ENCODE measurements at regions not wholly inside any gene's neighbourhood (a gene's known extent, or its start where the extent isn't known, plus 50 kb on each side); places are given as distances from the start of the nearest gene placed in this dataset.

GRCh38 chr17:72271603-72272002 is 150.8 kb downstream of the SOX9 start:
- WGBS (ENCODE audit: insufficient coverage, low lambda C conversion rate): 100% methylated on average over 1 of the region's 1 CpG
- Histone ChIP-seq H3K27ac (ENCODE audit: low read length) (no peak overlapping the region), H3K9me3 (ENCODE audit: control insufficient read depth, low read depth, low read length) (no peaks in the 10 kb centered on the region), H3K27me3 (ENCODE audit: control insufficient read depth, insufficient read depth, low read length) (no peaks in the 10 kb centered on the region), H3K4me3 (ENCODE audit: low read length) (no peak overlapping the region), H3K36me3 (ENCODE audit: control insufficient read depth, insufficient read depth, low read length) (no peaks in the 10 kb centered on the region), H3K4me1 (ENCODE audit: control insufficient read depth, insufficient read depth, low read length) (peaks cover 4% of the 10 kb centered on the region)
- DNase-seq: no peak

- 17% methylated on average over 1 of the region's 10 CpGs for whole genome bisulfite sequencing (ENCODE audit: insufficient coverage, low lambda C conversion rate)
- Histone ChIP-seq H3K36me3 (ENCODE audit: control insufficient read depth, insufficient read depth, low read length) (no peaks in the 10 kb centered on the region), H3K27me3 (ENCODE audit: control insufficient read depth, insufficient read depth, low read length) (no peaks in the 10 kb centered on the region), H3K27ac (ENCODE audit: low read length) (no peak overlapping the region), H3K4me3 (ENCODE audit: low read length) (no peak overlapping the region), H3K4me1 (ENCODE audit: control insufficient read depth, insufficient read depth, low read length) (peaks cover 4% of the 10 kb centered on the region), H3K9me3 (ENCODE audit: control insufficient read depth, low read depth, low read length) (no peaks in the 10 kb centered on the region)
- peak in 1 of 2 donors; percentile 11 for DNase-seq
Observed at GRCh38 chr17:72273289-72274056, 152.7 kb downstream of the SOX9 start.

GRCh38 chr17:72274614-72275013 is 153.8 kb downstream of the SOX9 start:
- Histone ChIP-seq H3K36me3 (ENCODE audit: control insufficient read depth, insufficient read depth, low read length) (no peaks in the 10 kb centered on the region), H3K27me3 (ENCODE audit: control insufficient read depth, insufficient read depth, low read length) (no peaks in the 10 kb centered on the region), H3K4me3 (ENCODE audit: low read length) (no peak overlapping the region), H3K4me1 (ENCODE audit: control insufficient read depth, insufficient read depth, low read length) (peaks cover 4% of the 10 kb centered on the region), H3K9me3 (ENCODE audit: control insufficient read depth, low read depth, low read length) (no peaks in the 10 kb centered on the region), H3K27ac (ENCODE audit: low read length) (no peak overlapping the region)
- no peak for DNase-seq
- WGBS (ENCODE audit: insufficient coverage, low lambda C conversion rate): no CpG with 5 or more reads among the region's 2 CpGs

DNA sequence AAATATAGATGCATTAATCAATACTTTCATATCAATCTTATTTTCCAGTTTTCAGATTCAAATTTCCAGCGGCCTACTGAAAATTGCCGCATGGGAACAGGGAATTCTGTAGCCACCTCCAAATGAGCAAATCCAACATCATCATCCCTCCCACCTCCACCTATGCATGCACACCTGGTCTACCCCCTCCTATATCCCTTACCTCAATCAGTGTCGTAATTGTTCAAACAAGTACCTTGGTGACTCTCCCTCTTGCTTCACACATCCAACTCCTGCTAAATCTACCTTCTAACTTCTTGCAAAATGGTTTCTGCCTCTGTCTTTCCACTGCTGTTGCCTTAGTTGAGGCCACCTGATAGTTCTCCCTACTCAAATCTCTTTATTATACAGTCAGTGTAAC is 160.1 kb downstream of the SOX9 start:
- no peaks in the 10 kb centered on the region for H3K27me3 ChIP-seq (ENCODE audit: control insufficient read depth, insufficient read depth, low read length)
- no peak for DNase-seq

DNA sequence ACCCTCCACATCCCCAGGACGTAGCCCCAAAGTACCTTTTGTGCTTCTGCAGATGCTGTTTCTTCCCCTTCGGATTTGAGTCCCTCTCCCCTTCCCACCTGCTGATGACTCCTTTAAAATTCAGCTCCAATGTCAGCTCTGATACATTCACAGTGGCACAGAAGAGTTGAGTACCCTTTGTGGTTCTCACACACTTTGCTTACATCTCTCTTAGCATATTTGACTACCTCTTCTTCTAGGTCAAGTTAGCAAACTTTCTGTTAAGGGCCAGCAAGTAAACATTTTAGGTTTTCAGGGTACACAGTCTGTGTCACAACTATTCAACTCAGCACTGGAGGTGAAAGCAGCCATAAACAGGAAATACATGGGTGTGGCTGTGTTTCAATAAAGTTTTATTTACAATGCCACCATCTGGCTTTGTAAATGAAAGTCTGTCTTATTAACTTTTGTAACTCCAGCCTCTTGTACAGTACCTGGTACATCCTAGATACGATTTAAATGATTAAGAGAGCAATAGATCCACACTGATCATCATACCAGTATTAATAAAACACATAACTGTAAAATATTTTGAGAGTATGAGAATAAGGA is 161.7 kb downstream of the SOX9 start:
- no peak overlapping the region for H3K4me3 ChIP-seq (ENCODE audit: low read length)

More for the DNA sequence above, 160.1 kb downstream of the SOX9 start:
- no peaks in the 10 kb centered on the region for H3K9me3 ChIP-seq (ENCODE audit: control insufficient read depth, low read depth, low read length)
- H3K4me1 ChIP-seq (ENCODE audit: control insufficient read depth, insufficient read depth, low read length): no peaks in the 10 kb centered on the region
- H3K36me3 ChIP-seq (ENCODE audit: control insufficient read depth, insufficient read depth, low read length): no peaks in the 10 kb centered on the region
- WGBS (ENCODE audit: insufficient coverage, low lambda C conversion rate): 71% methylated on average over 1 of the region's 3 CpGs
- H3K4me3 ChIP-seq (ENCODE audit: low read length): no peak overlapping the region
- no peak overlapping the region for H3K27ac ChIP-seq (ENCODE audit: low read length)

GRCh38 chr17:72284806-72285205 is 164.0 kb downstream of the SOX9 start:
- no peak overlapping the region for H3K27ac ChIP-seq (ENCODE audit: low read length)
- H3K4me1 ChIP-seq (ENCODE audit: control insufficient read depth, insufficient read depth, low read length): no peaks in the 10 kb centered on the region
- WGBS (ENCODE audit: insufficient coverage, low lambda C conversion rate): 67% methylated on average over 1 of the region's 4 CpGs
- H3K36me3 ChIP-seq (ENCODE audit: control insufficient read depth, insufficient read depth, low read length): no peaks in the 10 kb centered on the region
- no peaks in the 10 kb centered on the region for H3K9me3 ChIP-seq (ENCODE audit: control insufficient read depth, low read depth, low read length)
- no peak for DNase-seq
- no peaks in the 10 kb centered on the region for H3K27me3 ChIP-seq (ENCODE audit: control insufficient read depth, insufficient read depth, low read length)
- no peak overlapping the region for H3K4me3 ChIP-seq (ENCODE audit: low read length)

More for the DNA sequence above, 161.7 kb downstream of the SOX9 start:
- Histone ChIP-seq H3K27me3 (ENCODE audit: control insufficient read depth, insufficient read depth, low read length) (no peaks in the 10 kb centered on the region), H3K36me3 (ENCODE audit: control insufficient read depth, insufficient read depth, low read length) (no peaks in the 10 kb centered on the region), H3K4me1 (ENCODE audit: control insufficient read depth, insufficient read depth, low read length) (no peaks in the 10 kb centered on the region), H3K9me3 (ENCODE audit: control insufficient read depth, low read depth, low read length) (no peaks in the 10 kb centered on the region), H3K27ac (ENCODE audit: low read length) (no peak overlapping the region)
- no peak for DNase-seq
- 83% methylated on average over 1 of the region's 3 CpGs for WGBS (ENCODE audit: insufficient coverage, low lambda C conversion rate)

DNA sequence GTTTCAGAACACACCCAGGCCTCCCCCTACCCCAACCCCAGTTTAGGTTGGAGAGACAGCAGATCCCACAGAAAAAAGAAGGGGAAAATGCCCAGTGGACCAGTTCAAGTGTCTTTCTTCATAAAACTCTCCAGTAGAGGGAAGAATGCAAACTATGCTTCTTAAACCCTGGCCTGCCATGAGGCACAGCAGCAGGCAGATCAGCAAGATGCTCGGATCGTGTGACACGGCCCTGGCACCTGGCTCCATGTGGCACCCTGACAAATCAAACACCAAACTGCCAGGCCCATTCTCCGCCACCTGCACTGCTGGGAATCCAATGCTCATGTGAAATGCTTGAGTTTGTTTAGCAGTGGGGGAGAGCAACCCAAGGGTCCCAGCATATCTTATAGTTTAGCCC is 166.8 kb downstream of the SOX9 start:
- WGBS (ENCODE audit: insufficient coverage, low lambda C conversion rate): no CpG with 5 or more reads among the region's 4 CpGs
- no peak overlapping the region for H3K4me3 ChIP-seq (ENCODE audit: low read length)
- H3K9me3 ChIP-seq (ENCODE audit: control insufficient read depth, low read depth, low read length): no peaks in the 10 kb centered on the region
- no peaks in the 10 kb centered on the region for H3K27me3 ChIP-seq (ENCODE audit: control insufficient read depth, insufficient read depth, low read length)
- H3K36me3 ChIP-seq (ENCODE audit: control insufficient read depth, insufficient read depth, low read length): no peaks in the 10 kb centered on the region
- no peak for DNase-seq
- no peaks in the 10 kb centered on the region for H3K4me1 ChIP-seq (ENCODE audit: control insufficient read depth, insufficient read depth, low read length)
- H3K27ac ChIP-seq (ENCODE audit: low read length): no peak overlapping the region

- no peaks in the 10 kb centered on the region for H3K36me3 ChIP-seq (ENCODE audit: control insufficient read depth, insufficient read depth, low read length)
- peaks cover under 1% of the 10 kb centered on the region for H3K4me1 ChIP-seq (ENCODE audit: control insufficient read depth, insufficient read depth, low read length)
- no peaks in the 10 kb centered on the region for H3K27me3 ChIP-seq (ENCODE audit: control insufficient read depth, insufficient read depth, low read length)
- no peak overlapping the region for H3K4me3 ChIP-seq (ENCODE audit: low read length)
- no peak for DNase-seq
- no peak overlapping the region for H3K27ac ChIP-seq (ENCODE audit: low read length)
- no peaks in the 10 kb centered on the region for H3K9me3 ChIP-seq (ENCODE audit: control insufficient read depth, low read depth, low read length)
- no CpG with 5 or more reads among the region's 3 CpGs for WGBS (ENCODE audit: insufficient coverage, low lambda C conversion rate)
Observed at GRCh38 chr17:72294487-72294893, 173.7 kb downstream of the SOX9 start.

- no peak overlapping the region for H3K27ac ChIP-seq (ENCODE audit: low read length)
Observed at GRCh38 chr17:72295916-72296315, 175.1 kb downstream of the SOX9 start.

DNA sequence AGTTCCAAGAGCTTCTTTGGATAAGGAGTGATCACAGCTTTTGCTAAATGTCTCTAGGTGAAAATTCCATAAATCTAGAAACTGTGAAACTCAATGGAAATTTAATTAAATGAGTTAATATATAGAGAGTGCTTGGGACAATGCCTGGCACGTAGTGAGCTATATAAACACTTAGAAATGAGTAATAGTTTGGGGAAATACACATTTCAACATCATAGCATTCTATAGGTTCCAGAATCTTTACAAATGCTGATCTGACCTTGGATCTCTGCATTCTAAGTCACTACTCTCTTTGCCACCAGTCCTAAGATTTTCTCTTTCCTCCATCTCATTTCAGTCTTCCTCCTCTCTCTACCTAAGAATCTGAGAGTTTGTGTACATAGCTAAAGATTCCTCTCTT is 175.6 kb downstream of the SOX9 start:
- Histone ChIP-seq H3K27me3 (ENCODE audit: control insufficient read depth, insufficient read depth, low read length) (no peaks in the 10 kb centered on the region), H3K4me1 (ENCODE audit: control insufficient read depth, insufficient read depth, low read length) (peaks cover 3% of the 10 kb centered on the region), H3K27ac (ENCODE audit: low read length) (no peak overlapping the region), H3K36me3 (ENCODE audit: control insufficient read depth, insufficient read depth, low read length) (no peaks in the 10 kb centered on the region), H3K9me3 (ENCODE audit: control insufficient read depth, low read depth, low read length) (no peaks in the 10 kb centered on the region), H3K4me3 (ENCODE audit: low read length) (no peak overlapping the region)
- WGBS (ENCODE audit: insufficient coverage, low lambda C conversion rate): no CpG with 5 or more reads among the region's 1 CpG
- DNase-seq: no peak

More at GRCh38 chr17:72295916-72296315, 175.1 kb downstream of the SOX9 start:
- Histone ChIP-seq H3K36me3 (ENCODE audit: control insufficient read depth, insufficient read depth, low read length) (no peaks in the 10 kb centered on the region), H3K27me3 (ENCODE audit: control insufficient read depth, insufficient read depth, low read length) (no peaks in the 10 kb centered on the region), H3K4me1 (ENCODE audit: control insufficient read depth, insufficient read depth, low read length) (peaks cover 3% of the 10 kb centered on the region), H3K9me3 (ENCODE audit: control insufficient read depth, low read depth, low read length) (no peaks in the 10 kb centered on the region), H3K4me3 (ENCODE audit: low read length) (no peak overlapping the region)
- DNase-seq: no peak
- WGBS (ENCODE audit: insufficient coverage, low lambda C conversion rate): 100% methylated on average over 2 of the region's 4 CpGs
